Spleen (tissue), 11 donors: ENCODE measurements at regions not wholly inside any gene's neighbourhood (a gene's known extent, or its start where the extent isn't known, plus 50 kb on each side); places are given as distances from the start of the nearest gene placed in this dataset.
"Not testable (repeated sequence)": the region's sequence is repeated elsewhere in the genome, so short reads cannot be mapped to it uniquely, and the experiment has no call there.

Source experiments
- DNase-seq: peaks from one replicate; pipeline ENCODE4 v3.0.0-alpha.2; 2020
- H3K27ac ChIP-seq, 8 donors: fragments of 200-600 bp; sonication (generic) in 7 of 8; 1 replicate in 4 of 8; 2 replicates in 4 of 8; pipeline versions ENCODE4 v1.5.0 to v1.8.0; 2016 to 2021; ENCODE audit warnings: inconsistent platforms in 4 of 8, mild to moderate bottlenecking in 4 of 8, moderate library complexity in 1 of 8
- H3K27me3 ChIP-seq, 7 donors: fragments of 200-600 bp; sonication (generic) in 6 of 7; replicated peaks in 1 of 7; 1 replicate in 4 of 7; 2 replicates in 3 of 7; pipeline versions ENCODE4 v1.5.0 to v1.8.0; 2016 to 2021; ENCODE audit warnings: inconsistent platforms in 3 of 7, mild to moderate bottlenecking in 1 of 7
- H3K36me3 ChIP-seq, 6 donors: fragments of 200-600 bp; sonication (generic) in 5 of 6; 1 replicate in 4 of 6; 2 replicates in 2 of 6; pipeline versions ENCODE4 v1.5.0 to v1.8.0; 2016 to 2021; ENCODE audit warnings: inconsistent platforms in 2 of 6
- H3K4me1 ChIP-seq, 6 donors: fragments of 200-600 bp; sonication (generic) in 5 of 6; 1 replicate in 3 of 6; 2 replicates in 3 of 6; pipeline versions ENCODE4 v1.5.0 to v1.8.0; 2016 to 2021; ENCODE audit warnings: inconsistent platforms in 3 of 6
- H3K4me3 ChIP-seq, 8 donors: fragments of 200-600 bp; sonication (generic) in 7 of 8; 1 replicate in 4 of 8; 2 replicates in 4 of 8; pipeline versions ENCODE4 v1.5.0 to v1.8.0; 2016 to 2021; ENCODE audit warnings: inconsistent platforms in 4 of 8, mild to moderate bottlenecking in 4 of 8, moderate library complexity in 2 of 8
- H3K9me3 ChIP-seq, 8 donors: fragments of 200-600 bp; sonication (generic) in 7 of 8; 1 replicate in 4 of 8; 2 replicates in 4 of 8; pipeline versions ENCODE4 v1.5.0 to v1.8.0; 2016 to 2021; ENCODE audit warnings: inconsistent platforms in 4 of 8
- CTCF ChIP-seq, 11 experiments: fragments of 200-600 bp in 7 of 11; fragments of 450-650 bp in 4 of 11; sonication (generic) in 4 of 11; IDR thresholded peaks in 8 of 11; conservative IDR thresholded peaks in 3 of 11; 1 replicate in 7 of 11; 2 replicates in 4 of 11; pipeline versions ENCODE4 v1.4.0 to v1.8.0; 2016 to 2021; ENCODE audit warnings: antibody characterized with exemption in 11 of 11, inconsistent platforms in 4 of 11, mild to moderate bottlenecking in 1 of 11
- POLR2A ChIP-seq, 3 donors: fragments of 450-650 bp; IDR thresholded peaks; one replicate each; pipeline ENCODE4 v1.5.1; 2017; ENCODE audit warnings: antibody characterized with exemption in 3 of 3, mild to moderate bottlenecking in 1 of 3
- POLR2AphosphoS5 ChIP-seq, 3 donors: sonication (generic); formaldehyde crosslinking; IDR thresholded peaks; one replicate each; pipeline ENCODE4 v1.5.1; 2017; ENCODE audit warnings: antibody characterized with exemption in 3 of 3
- WGBS, 5 donors: extraction: QIAGEN DNeasy Blood & Tissue Kit in 3 of 5; methylation state at CpG; one replicate each; pipeline versions ENCODE4 v1.1.5 to v1.1.7; 2013 to 2018; 5-methylcytosine and 5-hydroxymethylcytosine counted together
- intact Hi-C: fragments of 100-400 bp; cut with DNase I; formaldehyde crosslinking; loops from one replicate; pipeline ENCODE4 v1.15.0; 2023; ENCODE audit warnings: low total_unique reads
- donor health status: healthy with polysubstance abuse.
- donor health status: DM: no; HTN: no; CAD: no; lungs with moderate emphysema.
- donor health status: DM: no; HTN: no; CAD: no.
- donor health status: Bipolar disorder and iron deficiency.
- donor health status: healthy.
- donor health status: DM: no; HTN: no; CAD: no.
- donor health status: DM: yes; HTN: yes; CAD: no.

- no peak overlapping the region for H3K27ac ChIP-seq
- H3K4me3 ChIP-seq = no peak overlapping the region
- TF ChIP-seq POLR2AphosphoS5 (IDR thresholded peaks at IDR 0.05) = no peak
- no peak for TF ChIP-seq CTCF (IDR thresholded peaks at IDR 0.05 in 8 of 11, conservative IDR thresholded peaks at IDR 0.05 in 3 of 11)
- no peak for TF ChIP-seq POLR2A (IDR thresholded peaks at IDR 0.05)
- peaks cover 0 to 40% (median 8%) of the 10 kb centered on the region in 8 donors for H3K9me3 ChIP-seq
- 79 to 95% (median 90%) methylated on average over 1 of the region's 1 CpG for WGBS, 5 donors
- peaks cover 0 to 4% (median 0%) of the 10 kb centered on the region in 7 donors for H3K27me3 ChIP-seq
- H3K36me3 ChIP-seq = no peaks in the 10 kb centered on the region
- DNase-seq = no peak
- H3K4me1 ChIP-seq = no peaks in the 10 kb centered on the region
- intact Hi-C loops = no loop called here
Measured at GRCh38 chr7:37594602-37595001, 89.0 kb upstream of the GPR141 start.

GRCh38 chr7:37598824-37599223 is 84.7 kb upstream of the GPR141 start:
- Histone ChIP-seq H3K36me3 (no peaks in the 10 kb centered on the region), H3K27ac (no peak overlapping the region), H3K27me3 (no peaks in the 10 kb centered on the region), H3K4me3 (no peak overlapping the region), H3K9me3 (peaks cover 0 to 34% (median 7%) of the 10 kb centered on the region in 8 donors), H3K4me1 (no peaks in the 10 kb centered on the region)
- no peak for TF ChIP-seq POLR2AphosphoS5 (IDR thresholded peaks at IDR 0.05)
- no peak for TF ChIP-seq CTCF (IDR thresholded peaks at IDR 0.05 in 8 of 11, conservative IDR thresholded peaks at IDR 0.05 in 3 of 11)
- TF ChIP-seq POLR2A (IDR thresholded peaks at IDR 0.05) = no peak
- 17 to 44% (median 34%) methylated on average over 2 of the region's 2 CpGs for WGBS, 5 donors
- intact Hi-C loops = no loop called here
- DNase-seq = no peak

GRCh38 chr7:37601321-37601720 is 82.2 kb upstream of the GPR141 start:
- no peak overlapping the region for H3K4me3 ChIP-seq
- no peak for DNase-seq
- no peak overlapping the region for H3K27ac ChIP-seq
- intact Hi-C loops = no loop called here
- H3K4me1 ChIP-seq = no peaks in the 10 kb centered on the region
- TF ChIP-seq POLR2A (IDR thresholded peaks at IDR 0.05) (no peak), CTCF (IDR thresholded peaks at IDR 0.05 in 8 of 11, conservative IDR thresholded peaks at IDR 0.05 in 3 of 11) (no peak), POLR2AphosphoS5 (IDR thresholded peaks at IDR 0.05) (no peak)
- WGBS, 5 donors = 89 to 95% (median 91%) methylated on average over 6 of the region's 6 CpGs
- no peaks in the 10 kb centered on the region for H3K27me3 ChIP-seq
- peaks cover 0 to 12% (median under 1%) of the 10 kb centered on the region in 8 donors for H3K9me3 ChIP-seq
- H3K36me3 ChIP-seq = no peaks in the 10 kb centered on the region

GRCh38 chr7:37604078-37604477 is 79.5 kb upstream of the GPR141 start:
- Histone ChIP-seq H3K27me3 (no peaks in the 10 kb centered on the region), H3K36me3 (no peaks in the 10 kb centered on the region), H3K4me1 (no peaks in the 10 kb centered on the region), H3K27ac (no peak overlapping the region), H3K9me3 (no peaks in the 10 kb centered on the region), H3K4me3 (no peak overlapping the region)
- intact Hi-C loops = no loop called here
- no peak for TF ChIP-seq CTCF (IDR thresholded peaks at IDR 0.05 in 8 of 11, conservative IDR thresholded peaks at IDR 0.05 in 3 of 11)
- TF ChIP-seq POLR2AphosphoS5 (IDR thresholded peaks at IDR 0.05) = no peak
- no peak for TF ChIP-seq POLR2A (IDR thresholded peaks at IDR 0.05)
- WGBS, 5 donors = 70 to 88% (median 85%) methylated on average over 1 of the region's 1 CpG
- no peak for DNase-seq

GRCh38 chr7:37617406-37617805 is 66.2 kb upstream of the GPR141 start:
- H3K36me3 ChIP-seq, intact Hi-C loops, H3K27me3 ChIP-seq, H3K4me1 ChIP-seq, H3K27ac ChIP-seq, H3K9me3 ChIP-seq, DNase-seq, H3K4me3 ChIP-seq: not testable (repeated sequence)
- 86 to 97% (median 94%) methylated on average over 10 to 15 of the region's 16 CpGs for WGBS, 5 donors
